ENCODE measurements at regions not wholly inside any gene's neighbourhood (a gene's known extent, or its start where the extent isn't known, plus 50 kb on each side); places are given as distances from the start of the nearest gene placed in this dataset.

- WGBS, 2 donors (ENCODE audit: low coverage in 1 of 2): 57 to 88% methylated on average over 4 of the region's 4 CpGs
- intact Hi-C loops (cut with DNase I; ENCODE audit: low total_unique reads): no loop called here
- Histone ChIP-seq H3K4me1 (no peaks in the 10 kb centered on the region), H3K27ac (no peak overlapping the region), H3K27me3 (no peaks in the 10 kb centered on the region), H3K4me3 (no peak overlapping the region), H3K9me3 (no peaks in the 10 kb centered on the region), H3K36me3 (no peaks in the 10 kb centered on the region)
- DNase-seq: no peak
- in situ Hi-C loops (cut with MboI; ENCODE audit: low pct_ligation_motif_present in 1 of 4, low pct_unique_long_range_greater_than_20kb in 1 of 4, low sequenced_read_pairs in 3 of 4): no loop called here
- no peak for TF ChIP-seq EP300 (IDR thresholded peaks at IDR 0.05; ENCODE audit: low read depth)
- TF ChIP-seq POLR2AphosphoS5 (IDR thresholded peaks at IDR 0.05): no peak
- TF ChIP-seq, protein P1, sequence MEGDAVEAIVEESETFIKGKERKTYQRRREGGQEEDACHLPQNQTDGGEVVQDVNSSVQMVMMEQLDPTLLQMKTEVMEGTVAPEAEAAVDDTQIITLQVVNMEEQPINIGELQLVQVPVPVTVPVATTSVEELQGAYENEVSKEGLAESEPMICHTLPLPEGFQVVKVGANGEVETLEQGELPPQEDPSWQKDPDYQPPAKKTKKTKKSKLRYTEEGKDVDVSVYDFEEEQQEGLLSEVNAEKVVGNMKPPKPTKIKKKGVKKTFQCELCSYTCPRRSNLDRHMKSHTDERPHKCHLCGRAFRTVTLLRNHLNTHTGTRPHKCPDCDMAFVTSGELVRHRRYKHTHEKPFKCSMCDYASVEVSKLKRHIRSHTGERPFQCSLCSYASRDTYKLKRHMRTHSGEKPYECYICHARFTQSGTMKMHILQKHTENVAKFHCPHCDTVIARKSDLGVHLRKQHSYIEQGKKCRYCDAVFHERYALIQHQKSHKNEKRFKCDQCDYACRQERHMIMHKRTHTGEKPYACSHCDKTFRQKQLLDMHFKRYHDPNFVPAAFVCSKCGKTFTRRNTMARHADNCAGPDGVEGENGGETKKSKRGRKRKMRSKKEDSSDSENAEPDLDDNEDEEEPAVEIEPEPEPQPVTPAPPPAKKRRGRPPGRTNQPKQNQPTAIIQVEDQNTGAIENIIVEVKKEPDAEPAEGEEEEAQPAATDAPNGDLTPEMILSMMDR (IDR thresholded peaks at IDR 0.05): no peak
- no peak for TF ChIP-seq POLR2A (IDR thresholded peaks at IDR 0.05)
Observed at GRCh38 chr2:19158896-19159295, 199.5 kb downstream of the OSR1 start.

DNA sequence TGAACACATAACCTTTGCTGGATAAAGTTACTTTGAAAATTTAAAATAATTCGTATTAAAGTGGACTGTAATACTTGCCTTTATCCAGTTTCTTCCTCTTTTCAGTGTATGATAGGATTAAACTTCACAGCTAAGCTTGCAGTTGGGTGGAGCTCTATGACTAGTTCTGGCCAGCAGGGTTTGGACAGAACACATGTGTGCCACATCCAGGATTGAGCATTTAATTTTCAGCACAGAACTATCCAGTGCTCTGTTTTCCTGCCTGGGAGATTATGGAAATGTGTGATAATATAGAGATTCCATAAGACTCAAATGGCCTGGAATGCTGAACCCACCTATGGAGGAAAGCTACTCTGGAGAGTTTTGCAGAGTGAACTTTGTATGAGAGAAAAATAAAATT lies 200.2 kb downstream of the OSR1 start:
- TF ChIP-seq POLR2A (IDR thresholded peaks at IDR 0.05): no peak
- TF ChIP-seq, protein P1 (IDR thresholded peaks at IDR 0.05): no peak
- no peak for TF ChIP-seq POLR2AphosphoS5 (IDR thresholded peaks at IDR 0.05)
- TF ChIP-seq EP300 (IDR thresholded peaks at IDR 0.05; ENCODE audit: low read depth): no peak
- Histone ChIP-seq H3K4me3 (no peak overlapping the region), H3K9me3 (no peaks in the 10 kb centered on the region), H3K27ac (no peak overlapping the region), H3K36me3 (no peaks in the 10 kb centered on the region), H3K4me1 (no peaks in the 10 kb centered on the region), H3K27me3 (no peaks in the 10 kb centered on the region)
- WGBS, 2 donors (ENCODE audit: low coverage in 1 of 2): 21 to 25% methylated on average over 1 of the region's 1 CpG
- DNase-seq: no peak
- intact Hi-C loops (cut with DNase I; ENCODE audit: low total_unique reads): no loop called here
- in situ Hi-C loops (cut with MboI; ENCODE audit: low pct_ligation_motif_present in 1 of 4, low pct_unique_long_range_greater_than_20kb in 1 of 4, low sequenced_read_pairs in 3 of 4): no loop called here

DNA sequence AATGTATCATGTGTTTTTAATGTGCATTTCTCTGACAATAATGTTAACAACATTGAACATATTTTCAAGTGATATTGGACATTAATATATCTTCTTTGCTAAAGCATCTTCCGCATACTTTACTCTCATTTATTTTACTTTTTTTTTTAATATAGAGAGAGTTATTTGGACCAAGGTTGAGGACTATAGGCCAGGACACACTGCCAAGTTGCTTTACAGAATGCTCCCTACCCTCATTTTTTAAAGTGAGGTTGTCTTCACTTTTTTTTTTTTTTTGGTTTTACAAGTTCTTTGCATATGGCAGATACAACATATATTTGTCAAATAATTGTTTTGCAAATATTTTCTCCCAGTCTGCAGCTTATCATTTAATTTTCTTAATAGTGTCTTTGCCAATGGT lies 201.8 kb downstream of the OSR1 start:
- Histone ChIP-seq H3K27ac (no peak overlapping the region), H3K36me3 (no peaks in the 10 kb centered on the region), H3K4me1 (no peaks in the 10 kb centered on the region), H3K27me3 (no peaks in the 10 kb centered on the region), H3K4me3 (no peak overlapping the region), H3K9me3 (peaks cover 0 to 3% of the 10 kb centered on the region in 2 donors)
- intact Hi-C loops (cut with DNase I; ENCODE audit: low total_unique reads): no loop called here
- no peak for DNase-seq
- WGBS, 2 donors (ENCODE audit: low coverage in 1 of 2): 92 to 95% methylated on average over 1 of the region's 1 CpG
- TF ChIP-seq POLR2AphosphoS5 (IDR thresholded peaks at IDR 0.05) (no peak), POLR2A (IDR thresholded peaks at IDR 0.05) (no peak), EP300 (IDR thresholded peaks at IDR 0.05; ENCODE audit: low read depth) (no peak)
- TF ChIP-seq, protein P1 (IDR thresholded peaks at IDR 0.05): no peak
- in situ Hi-C loops (cut with MboI; ENCODE audit: low pct_ligation_motif_present in 1 of 4, low pct_unique_long_range_greater_than_20kb in 1 of 4, low sequenced_read_pairs in 3 of 4): no loop called here

- WGBS, 2 donors (ENCODE audit: low coverage in 1 of 2): 78% methylated on average over 2 of the region's 2 CpGs; no CpG with 5 or more reads in 1 of the 2 donors
- in situ Hi-C loops (cut with MboI; ENCODE audit: low pct_ligation_motif_present in 1 of 4, low pct_unique_long_range_greater_than_20kb in 1 of 4, low sequenced_read_pairs in 3 of 4): no loop called here
- no peak overlapping the region for H3K27ac ChIP-seq
- H3K9me3 ChIP-seq: peaks cover 3% of the 10 kb centered on the region in 2 donors
- TF ChIP-seq, protein P1 (IDR thresholded peaks at IDR 0.05): no peak
- TF ChIP-seq EP300 (IDR thresholded peaks at IDR 0.05; ENCODE audit: low read depth) (no peak), POLR2A (IDR thresholded peaks at IDR 0.05) (no peak), POLR2AphosphoS5 (IDR thresholded peaks at IDR 0.05) (no peak)
- no peaks in the 10 kb centered on the region for H3K27me3 ChIP-seq
- no peak overlapping the region for H3K4me3 ChIP-seq
- H3K36me3 ChIP-seq: no peaks in the 10 kb centered on the region
- H3K4me1 ChIP-seq: no peaks in the 10 kb centered on the region
- DNase-seq: no peak
- intact Hi-C loops (cut with DNase I; ENCODE audit: low total_unique reads): no loop called here
Observed at GRCh38 chr2:19150726-19151125, 207.7 kb downstream of the OSR1 start.
